ENCODE measurements at regions not wholly inside any gene's neighbourhood (a gene's known extent, or its start where the extent isn't known, plus 50 kb on each side); places are given as distances from the start of the nearest gene placed in this dataset.

GRCh38 chr2:139669675-139670074 lies 889.5 kb upstream of the NXPH2 start:
- TF ChIP-seq, protein P1, sequence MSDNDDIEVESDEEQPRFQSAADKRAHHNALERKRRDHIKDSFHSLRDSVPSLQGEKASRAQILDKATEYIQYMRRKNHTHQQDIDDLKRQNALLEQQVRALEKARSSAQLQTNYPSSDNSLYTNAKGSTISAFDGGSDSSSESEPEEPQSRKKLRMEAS (IDR thresholded peaks at IDR 0.05; ENCODE audit: low read depth, low read length): no peak
- TF ChIP-seq POLR2A (IDR thresholded peaks at IDR 0.05; ENCODE audit: extremely low read depth, insufficient read length) (no peak), MYC (IDR thresholded peaks at IDR 0.05; ENCODE audit: low read depth, low read length) (no peak), CTCF (IDR thresholded peaks at IDR 0.05; ENCODE audit: low read depth, low read length) (no peak)
- H3K4me3 ChIP-seq (ENCODE audit: low read depth, low read length): no peak overlapping the region
- no peak for DNase-seq (ENCODE audit: low read depth)

DNA sequence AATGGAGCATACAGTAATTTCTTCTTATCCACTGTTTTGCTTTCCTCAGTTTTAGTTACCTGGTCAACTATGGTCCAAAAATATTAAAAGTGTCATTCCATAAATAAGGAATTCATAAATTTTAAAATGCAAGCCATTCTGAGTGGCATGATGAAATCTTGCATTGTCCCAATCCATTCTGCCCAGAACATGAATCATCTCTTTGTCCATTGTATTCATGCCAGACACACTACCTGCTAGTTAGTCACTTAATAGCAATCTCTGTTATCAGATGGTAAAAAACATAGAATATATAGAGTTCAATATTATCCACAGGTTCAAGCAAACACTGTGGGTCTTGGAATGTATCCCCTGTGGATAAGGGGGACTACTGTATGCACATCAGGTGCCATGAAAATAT lies 872.2 kb upstream of the NXPH2 start:
- no peak overlapping the region for H3K4me3 ChIP-seq (ENCODE audit: low read depth, low read length)
- DNase-seq (ENCODE audit: low read depth): no peak
- TF ChIP-seq CTCF (IDR thresholded peaks at IDR 0.05; ENCODE audit: low read depth, low read length) (no peak), MYC (IDR thresholded peaks at IDR 0.05; ENCODE audit: low read depth, low read length) (no peak), POLR2A (IDR thresholded peaks at IDR 0.05; ENCODE audit: extremely low read depth, insufficient read length) (no peak)
- TF ChIP-seq, protein P1 (IDR thresholded peaks at IDR 0.05; ENCODE audit: low read depth, low read length): no peak

- H3K4me3 ChIP-seq (ENCODE audit: low read depth, low read length): no peak overlapping the region
- DNase-seq (ENCODE audit: low read depth): no peak
Observed at GRCh38 chr2:139645617-139646016, 865.4 kb upstream of the NXPH2 start.

GRCh38 chr2:139643139-139643538 lies 862.9 kb upstream of the NXPH2 start:
- TF ChIP-seq, protein P1 (IDR thresholded peaks at IDR 0.05; ENCODE audit: low read depth, low read length): no peak
- TF ChIP-seq CTCF (IDR thresholded peaks at IDR 0.05; ENCODE audit: low read depth, low read length): no peak
- no peak for TF ChIP-seq MYC (IDR thresholded peaks at IDR 0.05; ENCODE audit: low read depth, low read length)
- TF ChIP-seq POLR2A (IDR thresholded peaks at IDR 0.05; ENCODE audit: extremely low read depth, insufficient read length): no peak
- H3K4me3 ChIP-seq (ENCODE audit: low read depth, low read length): no peak overlapping the region
- DNase-seq (ENCODE audit: low read depth): no peak

More at GRCh38 chr2:139645617-139646016, 865.4 kb upstream of the NXPH2 start:
- no peak for TF ChIP-seq CTCF (IDR thresholded peaks at IDR 0.05; ENCODE audit: low read depth, low read length)
- no peak for TF ChIP-seq POLR2A (IDR thresholded peaks at IDR 0.05; ENCODE audit: extremely low read depth, insufficient read length)
- TF ChIP-seq, protein P1 (IDR thresholded peaks at IDR 0.05; ENCODE audit: low read depth, low read length): no peak
- no peak for TF ChIP-seq MYC (IDR thresholded peaks at IDR 0.05; ENCODE audit: low read depth, low read length)

DNA sequence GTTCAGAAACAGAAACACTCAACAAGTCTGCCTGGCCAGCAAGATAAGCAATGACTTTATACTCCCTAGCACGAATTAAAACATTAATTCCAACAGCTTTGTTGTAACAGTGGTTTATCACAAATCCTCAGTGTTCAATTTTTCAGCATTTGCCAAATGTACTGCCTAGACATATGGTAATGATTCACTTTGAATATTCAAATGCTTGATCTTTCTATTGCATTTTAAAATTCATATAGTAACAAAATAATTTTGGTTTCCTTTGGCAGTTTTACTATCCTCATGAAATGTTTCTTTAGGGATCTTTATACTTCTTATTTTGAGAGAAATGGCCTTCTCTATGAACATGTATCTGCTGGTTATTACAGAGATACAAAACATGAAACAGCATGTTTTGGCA lies 851.8 kb upstream of the NXPH2 start:
- no peak for DNase-seq (ENCODE audit: low read depth)
- no peak overlapping the region for H3K4me3 ChIP-seq (ENCODE audit: low read depth, low read length)
- TF ChIP-seq MYC (IDR thresholded peaks at IDR 0.05; ENCODE audit: low read depth, low read length): no peak
- no peak for TF ChIP-seq CTCF (IDR thresholded peaks at IDR 0.05; ENCODE audit: low read depth, low read length)
- no peak for TF ChIP-seq POLR2A (IDR thresholded peaks at IDR 0.05; ENCODE audit: extremely low read depth, insufficient read length)
- TF ChIP-seq, protein P1 (IDR thresholded peaks at IDR 0.05; ENCODE audit: low read depth, low read length): no peak

- DNase-seq (ENCODE audit: low read depth): no peak
- no peak overlapping the region for H3K4me3 ChIP-seq (ENCODE audit: low read depth, low read length)
- TF ChIP-seq CTCF (IDR thresholded peaks at IDR 0.05; ENCODE audit: low read depth, low read length): no peak
- no peak for TF ChIP-seq MYC (IDR thresholded peaks at IDR 0.05; ENCODE audit: low read depth, low read length)
- no peak for TF ChIP-seq POLR2A (IDR thresholded peaks at IDR 0.05; ENCODE audit: extremely low read depth, insufficient read length)
- TF ChIP-seq, protein P1 (IDR thresholded peaks at IDR 0.05; ENCODE audit: low read depth, low read length): no peak
Observed at GRCh38 chr2:139628931-139629330, 848.7 kb upstream of the NXPH2 start.

Measured in NB4 (cell line).